ENCODE measurements at regions not wholly inside any gene's neighbourhood (a gene's known extent, or its start where the extent isn't known, plus 50 kb on each side); places are given as distances from the start of the nearest gene placed in this dataset.

- no peak for TF ChIP-seq CTCF (conservative IDR thresholded peaks at IDR 0.05)
- H3K27ac ChIP-seq = no peak overlapping the region
Measured at GRCh38 chr9:21744841-21745240, 57.6 kb upstream of the MTAP start.

DNA sequence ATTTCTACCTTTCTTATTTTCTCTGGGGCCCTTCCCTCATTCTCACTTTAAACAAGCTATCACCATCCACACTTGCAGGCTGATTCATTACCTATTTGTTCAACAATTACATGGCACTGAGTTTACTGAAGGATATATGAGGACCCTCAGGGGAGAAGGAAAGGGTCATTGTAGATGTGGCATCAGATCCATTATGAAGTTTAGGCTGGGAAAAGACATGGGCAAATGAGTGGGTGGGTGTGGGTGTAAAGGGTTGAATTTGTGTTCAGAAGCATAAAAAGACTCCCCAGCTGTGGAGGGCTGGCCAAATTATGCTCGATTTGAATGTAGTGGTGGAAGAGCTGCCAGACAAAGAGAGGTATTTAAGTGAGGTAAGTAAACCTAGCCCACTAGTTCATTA lies 55.9 kb upstream of the MTAP start:
- no peak overlapping the region for H3K27ac ChIP-seq
- TF ChIP-seq CTCF (conservative IDR thresholded peaks at IDR 0.05) = no peak

GRCh38 chr9:21747175-21747574 lies 55.3 kb upstream of the MTAP start:
- no peak overlapping the region for H3K27ac ChIP-seq
- no peak for TF ChIP-seq CTCF (conservative IDR thresholded peaks at IDR 0.05)

GRCh38 chr9:21750021-21750735 lies 52.3 kb upstream of the MTAP start:
- TF ChIP-seq CTCF (conservative IDR thresholded peaks at IDR 0.05) = no peak
- no peak overlapping the region for H3K27ac ChIP-seq

GRCh38 chr9:21751998-21752397 lies 50.4 kb upstream of the MTAP start:
- H3K27ac ChIP-seq = no peak overlapping the region
- no peak for TF ChIP-seq CTCF (conservative IDR thresholded peaks at IDR 0.05)

Measured in VCaP (cell line).